Esophagus mucosa (tissue), 1 donor: ENCODE measurements at regions not wholly inside any gene's neighbourhood (a gene's known extent, or its start where the extent isn't known, plus 50 kb on each side); places are given as distances from the start of the nearest gene placed in this dataset.
A peak's percentile ranks its signal among the peaks of the same experiment; 100 is the strongest.

Experiments
- ATAC-seq: fragments of 200-7000 bp; cut with Tn5 transposase; one replicate; pipeline ENCODE4 v1.9.1; 2020
- donor health status: DM: yes; HTN: yes; CAD: no.

- no peak for ATAC-seq
These were observed 281.8 kb downstream of the MTRR start for GRCh38 chr5:8150791-8151190.

- ATAC-seq: no peak
These were observed 287.8 kb downstream of the MTRR start for GRCh38 chr5:8156706-8157105.

DNA sequence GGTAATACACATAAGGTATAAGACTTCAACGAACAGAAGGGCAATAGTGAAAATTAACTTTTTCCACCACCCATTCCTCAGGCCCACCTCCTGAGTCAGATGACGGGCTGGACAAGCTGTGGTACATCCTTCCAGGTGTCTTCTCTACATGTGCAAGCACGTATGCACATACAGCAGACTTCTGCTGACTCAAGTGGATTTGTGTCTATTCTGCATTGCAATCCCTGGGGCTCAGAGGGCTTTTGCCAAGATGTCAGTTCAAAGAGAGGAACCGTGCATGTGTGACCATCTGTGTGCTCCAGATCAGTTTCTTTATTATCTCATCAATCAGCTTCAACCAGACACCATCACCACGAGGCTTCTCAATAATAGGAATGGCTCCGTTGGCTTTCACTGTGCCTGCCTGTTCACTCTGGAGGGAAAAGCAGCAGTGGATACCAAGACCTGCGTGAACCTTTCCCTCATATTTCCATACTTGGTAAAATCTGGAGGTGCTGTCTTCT lies 288.4 kb downstream of the MTRR start:
- no peak for ATAC-seq

- ATAC-seq: no peak
These were observed 307.2 kb downstream of the MTRR start for GRCh38 chr5:8176101-8176693.

- peak; percentile 51 for ATAC-seq
These were observed 315.6 kb downstream of the MTRR start for GRCh38 chr5:8184455-8185063.

- no peak for ATAC-seq
These were observed 316.9 kb downstream of the MTRR start for GRCh38 chr5:8185852-8186251.

DNA sequence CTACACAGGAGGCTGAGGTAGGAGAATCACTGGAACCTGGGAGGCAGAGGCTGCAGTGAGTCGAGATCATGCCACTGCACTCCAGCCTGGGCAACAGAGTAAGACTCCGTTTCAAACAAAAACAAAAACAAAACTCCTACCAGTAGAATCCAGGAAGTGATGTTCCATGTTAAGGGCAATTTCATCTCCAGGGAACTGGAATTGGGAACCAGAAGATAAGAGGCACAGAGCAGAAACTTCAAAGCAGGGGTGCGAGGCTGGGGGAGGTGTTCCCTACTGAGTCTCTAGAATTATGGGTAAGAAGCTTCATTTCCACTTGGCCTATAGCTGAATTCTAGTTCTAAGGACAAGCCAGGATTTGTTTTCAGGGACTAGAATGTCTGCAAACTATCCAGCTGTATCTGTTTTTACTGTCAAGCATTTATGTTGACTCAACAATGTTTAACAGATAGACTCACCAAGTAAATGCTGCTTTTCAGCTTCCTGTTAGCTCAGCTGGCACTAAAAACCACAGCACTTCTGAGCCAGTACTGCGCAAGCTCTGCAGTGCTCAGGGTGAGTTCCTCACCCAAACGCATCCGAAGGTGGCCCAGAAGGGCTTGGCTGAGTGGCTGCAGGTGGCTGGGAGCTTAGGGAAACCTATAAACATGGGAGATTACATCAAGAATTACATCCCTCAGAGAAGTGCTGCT lies 320.1 kb downstream of the MTRR start:
- ATAC-seq: no peak

- no peak for ATAC-seq
These were observed 323.9 kb downstream of the MTRR start for GRCh38 chr5:8192840-8193239.

DNA sequence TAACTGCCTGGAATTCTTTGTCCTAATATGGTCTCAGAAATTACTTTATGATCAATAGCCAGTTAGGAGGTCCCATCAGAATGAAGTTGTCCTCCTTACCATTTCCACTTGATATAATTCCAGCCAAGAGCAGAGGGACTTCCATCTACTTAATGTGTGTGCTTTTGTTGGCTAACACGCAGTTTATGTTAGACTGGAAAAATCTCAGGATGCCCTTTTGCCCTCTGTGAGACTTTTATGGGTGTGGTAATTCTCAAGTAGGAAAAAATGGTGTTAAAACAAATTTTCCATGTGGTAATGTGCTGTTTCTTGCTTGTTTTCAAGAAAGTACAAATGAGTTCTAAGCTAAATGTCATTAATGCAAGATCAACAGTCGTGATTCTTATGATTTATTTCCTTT lies 327.1 kb downstream of the MTRR start:
- ATAC-seq: no peak

DNA sequence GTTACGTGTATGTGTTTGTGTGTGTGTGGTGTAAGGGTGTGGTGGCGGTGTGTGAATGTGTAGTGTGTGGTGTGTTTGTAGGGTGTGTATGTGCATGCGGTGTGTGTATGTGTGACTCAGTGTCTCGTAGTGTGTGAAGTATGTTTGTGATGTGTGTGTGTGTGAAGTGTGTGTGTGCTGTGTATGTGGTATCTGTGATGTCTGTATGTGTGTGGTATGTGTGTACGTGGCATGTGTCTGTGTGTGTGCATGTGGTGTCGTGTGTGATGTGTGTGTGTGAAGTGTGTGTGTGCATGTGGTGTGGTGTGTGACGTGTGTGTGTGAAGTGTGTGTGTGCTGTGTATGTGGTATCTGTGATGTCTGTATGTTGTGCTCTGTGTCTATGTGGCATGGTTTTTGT lies 339.4 kb downstream of the MTRR start:
- no peak for ATAC-seq

DNA sequence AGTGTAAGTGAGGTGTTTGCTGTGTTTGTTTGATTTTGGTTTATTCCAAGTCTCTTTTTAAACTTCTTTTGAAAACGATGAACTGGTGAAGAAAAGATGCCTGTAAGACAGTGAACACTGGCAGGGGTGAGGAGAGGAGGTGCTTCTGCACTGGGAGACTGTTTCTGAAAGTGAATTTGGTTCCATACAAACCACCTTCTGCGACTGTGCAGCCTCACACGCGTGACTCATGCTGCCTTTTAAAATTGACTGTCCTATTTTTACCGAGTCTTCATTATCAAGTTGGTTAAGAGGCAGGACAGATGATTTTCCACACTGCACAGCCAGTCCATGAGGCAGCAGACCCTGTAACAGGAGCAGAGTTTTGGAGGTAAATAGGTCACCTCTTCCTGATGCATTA lies 340.6 kb downstream of the MTRR start:
- ATAC-seq: no peak

GRCh38 chr5:8213701-8214240 lies 344.8 kb downstream of the MTRR start:
- ATAC-seq: no peak

- ATAC-seq: no peak
These were observed 348.0 kb downstream of the MTRR start for GRCh38 chr5:8216921-8217320.

DNA sequence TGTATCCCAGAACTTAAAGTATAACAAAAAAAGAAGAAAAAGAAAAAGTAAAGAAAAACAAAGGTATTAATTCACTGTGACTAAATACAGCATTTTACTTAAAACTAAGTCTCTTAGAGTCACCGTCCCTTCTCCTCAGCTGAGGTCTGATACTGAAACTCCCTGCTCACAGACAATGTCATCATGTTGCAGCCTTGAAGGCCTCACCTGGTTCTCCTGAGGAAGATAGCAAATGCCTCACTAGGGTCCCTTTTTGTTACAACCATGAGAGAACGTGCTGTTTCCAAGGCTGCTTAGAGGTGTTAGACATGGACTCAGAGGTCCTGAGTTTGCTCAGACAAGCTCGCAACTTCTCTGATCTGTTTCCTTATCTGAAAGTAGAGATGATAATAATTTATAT lies 357.2 kb downstream of the MTRR start:
- ATAC-seq: no peak

DNA sequence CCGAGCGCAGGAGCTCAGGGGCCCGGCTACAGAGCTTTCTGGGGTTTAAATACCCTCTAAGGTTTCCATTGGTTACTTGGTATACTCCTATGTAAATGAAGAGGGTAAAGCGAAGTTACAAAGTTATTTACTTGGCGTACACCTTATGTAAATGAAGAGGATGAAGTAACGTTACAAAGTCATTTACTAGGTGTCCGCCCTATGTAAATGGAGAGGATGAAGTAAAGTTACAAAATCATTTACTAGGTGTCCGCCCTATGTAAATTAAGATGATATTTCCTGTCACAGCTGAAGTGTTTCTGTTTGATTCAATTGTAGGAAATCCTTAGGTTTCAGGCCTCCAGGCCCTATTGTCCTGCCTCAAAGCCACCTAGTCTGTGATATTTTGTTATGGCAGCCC lies 358.2 kb downstream of the MTRR start:
- ATAC-seq: no peak

DNA sequence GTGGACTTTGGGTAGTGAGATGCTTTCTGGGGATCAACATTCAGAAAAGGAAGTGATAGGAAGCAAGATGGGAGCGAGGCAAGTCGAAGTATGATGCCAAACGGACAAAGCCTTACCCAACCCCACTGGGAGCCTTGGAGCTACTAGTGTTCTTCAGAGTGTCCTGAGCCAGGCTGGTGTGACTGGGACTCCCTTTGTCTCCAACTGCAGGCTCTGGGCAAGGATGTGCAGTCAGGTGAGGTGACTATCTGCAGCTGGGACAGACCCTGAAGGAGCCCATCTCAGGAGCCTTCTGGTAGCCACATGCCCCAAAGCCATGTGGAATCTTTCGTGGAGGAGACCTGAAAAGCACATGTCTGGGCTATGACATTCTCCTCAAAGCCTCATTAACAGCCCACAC lies 360.6 kb downstream of the MTRR start:
- no peak for ATAC-seq

DNA sequence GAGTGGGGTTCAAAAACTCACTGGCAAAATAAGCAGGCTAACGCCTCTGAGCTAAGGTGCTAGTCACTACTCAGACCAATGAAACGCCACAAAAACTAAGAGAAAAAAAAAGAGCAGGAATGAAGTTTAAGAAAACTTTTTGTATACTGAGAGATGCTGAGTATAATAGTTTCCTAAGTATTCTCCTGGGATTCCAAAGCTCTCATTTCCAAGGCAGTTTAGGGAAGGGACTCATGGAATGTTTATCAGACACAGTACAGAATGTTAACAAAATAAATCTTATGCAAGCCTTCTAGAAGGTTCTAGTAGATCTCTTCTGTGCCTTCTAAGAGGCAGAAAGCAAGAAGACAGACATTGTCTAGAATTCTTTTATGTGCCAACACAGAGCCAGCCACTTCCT lies 361.9 kb downstream of the MTRR start:
- no peak for ATAC-seq

- ATAC-seq: no peak
These were observed 364.5 kb downstream of the MTRR start for GRCh38 chr5:8233479-8233878.

DNA sequence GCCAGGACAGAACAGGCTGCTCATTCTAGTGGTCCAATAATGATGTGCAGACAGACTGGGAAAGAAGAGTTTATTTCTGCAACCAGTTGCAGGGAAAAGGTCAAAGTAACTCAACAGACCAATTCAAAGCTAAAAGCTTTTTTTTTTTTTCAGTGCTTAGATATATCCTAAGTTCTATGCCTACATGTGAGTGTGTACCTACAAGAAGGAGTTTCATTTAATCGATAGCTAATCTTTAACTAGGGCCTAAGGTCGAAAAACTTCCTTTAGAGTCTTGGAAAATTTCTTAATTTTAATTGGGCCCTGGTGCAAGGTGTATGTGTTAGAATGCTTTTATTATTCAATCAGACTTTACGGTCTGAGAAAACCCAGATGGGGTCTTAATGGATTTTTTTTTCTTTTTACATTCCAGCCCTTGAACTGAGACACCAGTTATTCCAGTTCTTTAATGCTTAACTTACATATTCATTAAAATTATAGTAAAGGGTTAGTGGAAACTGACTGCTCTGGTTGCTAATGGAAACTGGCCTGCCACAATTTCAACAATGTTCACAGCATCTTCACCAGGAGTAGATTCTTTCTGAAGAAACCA lies 365.3 kb downstream of the MTRR start:
- ATAC-seq: no peak

GRCh38 chr5:8238080-8238479 lies 369.1 kb downstream of the MTRR start:
- no peak for ATAC-seq

- ATAC-seq: no peak
These were observed 370.2 kb downstream of the MTRR start for GRCh38 chr5:8239198-8239597.

DNA sequence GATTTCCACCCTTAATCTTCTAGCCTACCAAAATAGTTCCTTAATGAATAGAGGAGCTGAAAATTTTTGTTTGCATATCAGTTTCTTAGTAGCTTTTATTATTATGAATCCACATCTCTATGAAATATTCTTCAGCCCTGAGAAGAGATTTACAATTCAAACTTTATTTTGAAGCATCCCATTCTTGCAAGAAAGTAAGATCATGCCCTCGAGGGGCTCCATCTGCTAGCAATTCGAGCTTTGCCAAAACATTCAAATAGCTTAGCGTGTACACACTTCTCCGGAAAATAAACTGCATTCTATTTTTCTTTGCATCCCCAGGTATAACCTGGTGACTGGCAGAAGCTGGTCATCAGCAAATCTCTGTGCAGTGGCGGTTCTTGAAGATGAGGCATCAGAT lies 370.7 kb downstream of the MTRR start:
- ATAC-seq: no peak

DNA sequence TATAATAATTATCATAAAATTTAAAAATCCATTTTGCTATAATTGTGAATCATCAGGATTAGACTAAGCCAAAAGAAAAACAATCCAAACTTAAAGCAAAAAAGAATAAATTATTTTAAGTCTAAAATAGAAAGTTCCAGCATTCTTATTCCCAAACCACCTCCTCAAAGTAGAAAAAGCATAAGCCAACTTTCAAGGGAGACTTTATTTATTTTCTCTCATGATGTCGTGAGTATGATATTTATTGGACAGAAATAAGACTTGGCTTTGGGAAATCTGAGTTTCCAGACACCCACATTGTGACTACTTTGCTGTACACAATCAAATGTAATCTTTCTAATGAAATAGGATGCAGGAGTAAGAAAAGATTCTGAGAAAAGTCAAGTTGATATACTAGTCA lies 372.1 kb downstream of the MTRR start:
- ATAC-seq: no peak

- ATAC-seq: no peak
These were observed 372.6 kb downstream of the MTRR start for GRCh38 chr5:8241558-8241957.
